NCI-H2081 treated with DMSO at 0.1 percent for 48 hours (cell line): ENCODE measurements at regions not wholly inside any gene's neighbourhood (a gene's known extent, or its start where the extent isn't known, plus 50 kb on each side); places are given as distances from the start of the nearest gene placed in this dataset.

Experiments used
- DNase-seq: peaks from one replicate; lab custom pipeline; 2025; lab: John Stamatoyannopoulos, UW

DNA sequence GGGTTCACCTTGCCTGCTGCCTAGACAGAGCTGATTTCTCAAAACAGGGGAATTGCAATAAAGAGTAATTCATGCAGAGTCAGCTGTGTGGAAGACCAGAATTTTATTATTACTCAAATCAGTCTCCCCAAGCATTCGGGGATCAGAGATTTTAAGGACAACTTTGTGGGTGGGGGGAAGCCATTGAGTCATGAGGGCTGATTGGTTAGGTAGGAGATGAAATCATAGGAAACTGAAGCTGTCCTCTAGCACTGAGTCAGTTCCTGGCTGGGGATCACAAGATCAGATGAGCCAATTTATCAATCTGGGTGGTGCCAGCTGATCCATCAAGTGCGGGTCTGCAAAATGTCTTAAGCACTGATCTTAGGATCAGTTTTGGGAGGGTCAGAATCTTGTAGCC, 159.1 kb upstream of the MAP1B start:
- no peak for DNase-seq

DNA sequence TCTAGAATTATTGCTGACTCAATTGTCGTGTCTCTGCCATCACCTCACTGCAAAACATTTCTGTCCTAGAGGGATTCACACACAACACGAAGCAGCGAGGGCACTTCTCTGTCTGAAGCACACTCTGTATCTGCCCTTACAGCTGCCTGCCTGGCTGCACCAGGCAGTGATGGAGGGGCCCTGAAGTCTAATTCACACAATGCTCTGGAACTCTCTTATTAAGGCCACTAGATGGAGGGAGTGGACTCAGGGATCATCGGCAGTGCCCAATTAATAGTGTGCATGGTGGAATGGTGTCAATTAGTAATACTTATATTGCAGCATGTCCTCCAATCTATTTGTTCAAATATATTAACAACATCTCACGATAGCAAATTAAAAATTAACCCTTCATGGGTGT, 157.5 kb upstream of the MAP1B start:
- no peak for DNase-seq

DNA sequence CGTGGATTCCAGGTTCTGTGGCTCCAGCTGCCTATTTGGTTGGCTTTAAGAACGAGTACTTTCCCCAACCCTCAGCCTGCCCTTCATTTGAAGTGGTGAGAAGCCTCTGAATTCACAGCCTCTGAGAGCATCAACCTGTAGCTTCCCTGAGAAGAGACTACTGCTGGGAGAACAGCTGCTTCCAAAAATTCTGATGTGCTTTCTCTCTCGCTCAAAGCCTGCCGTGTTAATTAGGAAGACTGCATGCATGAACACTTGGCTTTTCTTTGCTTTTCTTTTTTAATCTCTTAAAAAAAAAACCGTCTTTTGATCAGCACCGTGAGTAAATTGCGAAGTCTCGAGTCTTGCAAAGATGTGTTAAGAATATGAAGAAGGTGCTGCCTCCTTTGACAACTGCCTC, 153.4 kb upstream of the MAP1B start:
- no peak for DNase-seq

DNA sequence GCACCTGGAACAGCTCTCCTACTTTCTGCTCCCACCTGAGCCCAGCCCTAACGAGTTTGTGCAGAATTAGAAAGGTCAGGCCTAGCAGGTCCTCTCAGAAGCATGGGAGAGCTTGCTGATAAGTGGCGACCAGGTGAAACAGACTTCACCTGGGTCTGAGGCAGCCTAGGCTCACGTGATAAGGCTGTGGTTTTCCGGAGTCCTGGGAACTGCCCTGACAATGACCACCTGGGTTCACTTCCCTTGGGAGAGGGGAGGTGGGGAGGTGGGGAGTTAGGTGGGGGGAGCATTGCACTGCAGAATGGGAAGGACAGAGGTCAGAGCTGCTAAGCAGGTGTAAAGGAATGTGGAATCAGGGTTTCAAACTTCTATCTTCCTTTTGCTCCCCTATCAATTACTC, 152.9 kb upstream of the MAP1B start:
- DNase-seq = no peak

DNA sequence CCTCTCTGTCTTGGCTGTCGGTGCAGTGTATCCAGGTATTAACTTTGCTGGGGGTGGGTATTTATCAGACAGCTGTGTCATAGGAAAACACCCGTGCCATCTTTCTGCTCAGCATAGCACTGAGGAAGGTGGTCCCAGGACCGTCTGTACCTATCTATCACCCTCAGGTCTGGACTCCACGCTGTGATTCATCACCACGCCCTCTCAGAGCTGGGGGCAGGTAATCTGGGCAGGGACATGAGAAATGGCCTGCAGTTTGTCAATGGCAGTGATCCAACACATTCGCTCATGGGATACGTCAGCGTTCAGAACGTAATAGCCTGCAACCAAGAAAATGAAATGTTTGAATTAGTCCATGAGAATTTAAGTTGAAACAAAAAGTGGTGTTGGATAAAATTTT, 151.6 kb upstream of the MAP1B start:
- DNase-seq = peak; percentile 40

DNA sequence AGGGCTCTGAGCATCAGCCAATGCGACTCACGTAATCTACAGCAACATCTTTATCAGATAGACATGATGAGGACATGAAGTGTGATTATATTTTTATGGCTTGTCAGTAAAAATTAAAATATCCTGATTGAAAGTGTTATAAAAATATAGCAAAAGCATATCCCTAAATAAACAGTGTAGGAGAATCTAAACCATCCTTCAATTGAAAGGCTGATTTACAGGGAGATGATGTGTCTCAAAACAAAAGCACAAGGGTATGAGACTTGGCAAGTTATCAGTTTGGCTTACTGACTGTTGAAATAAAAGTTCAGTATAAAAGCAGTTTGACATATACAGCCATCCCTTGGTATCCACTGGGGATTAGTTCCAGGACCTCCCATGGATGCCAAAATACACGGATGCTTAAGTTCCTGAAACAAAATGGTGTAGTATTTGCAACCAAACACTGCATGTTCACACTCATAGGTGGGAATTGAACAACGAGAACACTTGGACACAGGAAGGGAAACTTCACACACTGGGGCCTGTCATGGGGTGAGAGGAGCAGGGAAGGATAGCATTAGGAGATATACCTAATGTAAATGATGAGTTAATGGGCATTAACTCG, 149.9 kb upstream of the MAP1B start:
- DNase-seq = no peak

DNA sequence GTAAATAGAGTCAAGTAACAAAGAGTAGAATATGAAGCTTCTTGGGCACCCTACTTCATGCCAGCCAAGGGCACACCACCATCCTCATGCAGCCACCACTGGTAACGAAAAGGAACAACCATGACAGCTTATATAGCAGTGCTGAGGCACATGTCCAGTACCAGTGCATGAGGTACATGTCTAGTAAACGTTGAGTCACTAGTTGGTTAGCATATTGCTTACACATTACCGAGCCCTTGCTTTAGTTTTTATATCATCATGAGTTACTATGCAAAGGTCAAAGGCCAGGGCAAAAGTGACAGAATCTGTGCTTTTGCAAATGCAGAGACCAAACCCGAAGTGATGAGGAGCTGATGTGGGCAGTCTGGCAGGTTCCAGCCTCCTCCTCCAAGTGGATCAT, 147.1 kb upstream of the MAP1B start:
- no peak for DNase-seq

DNA sequence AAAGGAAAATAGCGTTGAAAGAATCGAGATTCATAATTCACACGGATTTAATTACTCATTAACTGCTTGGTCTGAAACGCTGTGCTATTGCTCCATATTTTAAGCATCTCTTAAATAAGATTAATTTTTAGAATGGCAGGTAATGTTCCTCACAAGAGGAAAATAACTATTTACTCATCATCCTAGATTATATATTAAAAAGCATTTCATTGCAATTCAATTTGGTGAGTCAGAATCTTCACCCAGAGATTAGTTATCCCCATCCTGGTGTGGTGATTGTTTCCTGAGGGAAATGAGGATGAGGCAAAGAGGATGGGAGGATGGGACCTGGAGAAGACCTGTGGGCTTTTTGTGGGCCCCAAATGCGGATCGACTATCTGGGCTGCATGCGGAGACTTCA, 145.5 kb upstream of the MAP1B start:
- no peak for DNase-seq

DNA sequence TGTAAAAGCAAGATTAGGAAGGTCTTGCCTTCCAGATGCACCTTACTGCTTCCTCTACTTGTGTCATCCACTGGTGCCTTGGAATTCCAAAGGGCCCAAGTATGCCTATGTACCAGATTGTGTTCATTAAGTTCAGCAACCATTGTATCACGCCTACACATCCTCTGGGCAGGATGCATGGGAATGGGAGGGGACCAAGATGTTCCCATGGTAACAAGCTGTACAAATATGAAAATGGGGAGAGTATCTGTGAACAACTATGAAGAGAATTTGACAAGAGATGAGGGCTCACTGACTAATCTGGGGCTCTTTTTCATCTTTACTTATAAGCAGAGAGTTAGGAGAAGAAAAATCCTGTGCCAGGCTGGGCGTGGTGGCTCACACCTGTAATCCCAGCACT, 137.8 kb upstream of the MAP1B start:
- DNase-seq = no peak

DNA sequence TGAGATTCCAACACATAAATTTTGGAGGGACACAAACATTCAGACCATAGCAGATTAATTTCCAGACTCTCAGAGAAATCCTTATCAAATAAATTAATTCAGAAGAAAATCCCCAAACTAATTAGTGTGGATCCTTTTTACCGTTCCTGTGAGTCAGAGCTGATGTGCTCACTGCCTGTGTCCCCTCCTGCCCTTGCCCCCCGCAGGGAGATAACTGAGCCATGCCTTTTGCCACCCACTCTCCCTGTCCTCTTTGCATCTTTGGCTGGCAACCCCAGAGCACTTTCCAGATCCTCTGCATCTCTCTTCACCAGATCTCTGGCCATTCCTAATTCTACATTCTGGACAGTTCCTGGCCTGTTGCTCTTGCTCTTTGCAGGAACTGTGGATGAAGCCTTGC, 135.4 kb upstream of the MAP1B start:
- DNase-seq = no peak

DNA sequence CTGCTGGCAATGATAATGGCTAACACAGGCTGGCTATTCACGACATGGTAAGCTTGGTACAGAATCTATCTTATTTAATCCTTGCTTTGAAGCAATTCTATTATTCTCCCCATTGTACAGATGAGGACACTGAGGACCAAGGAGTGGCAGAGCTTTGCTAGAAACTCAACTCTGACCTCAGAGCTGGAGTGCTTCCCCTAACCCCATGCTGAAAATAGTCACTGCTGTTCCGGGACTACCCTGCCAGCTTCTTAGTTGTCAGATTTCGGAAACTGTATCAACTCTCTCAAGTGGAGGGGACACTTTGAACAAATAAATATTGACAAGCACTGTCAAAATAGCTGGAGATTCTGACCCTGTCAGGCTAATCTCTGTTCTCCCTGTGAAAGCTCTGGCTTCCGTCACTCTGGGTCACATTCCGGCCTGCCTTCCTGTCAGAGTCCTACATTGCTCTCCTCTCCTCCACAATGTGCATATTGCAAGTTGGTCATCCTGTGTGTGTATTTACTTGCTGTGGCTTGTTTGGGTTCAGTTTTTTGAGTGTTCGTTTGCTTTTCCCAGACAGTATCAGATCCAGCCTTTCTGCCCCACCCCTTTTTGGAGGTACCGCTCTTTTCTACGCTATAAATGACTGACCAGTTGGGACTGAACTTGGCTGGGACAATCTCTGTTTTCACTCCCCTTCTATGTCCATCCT, 134.3 kb upstream of the MAP1B start:
- no peak for DNase-seq

DNA sequence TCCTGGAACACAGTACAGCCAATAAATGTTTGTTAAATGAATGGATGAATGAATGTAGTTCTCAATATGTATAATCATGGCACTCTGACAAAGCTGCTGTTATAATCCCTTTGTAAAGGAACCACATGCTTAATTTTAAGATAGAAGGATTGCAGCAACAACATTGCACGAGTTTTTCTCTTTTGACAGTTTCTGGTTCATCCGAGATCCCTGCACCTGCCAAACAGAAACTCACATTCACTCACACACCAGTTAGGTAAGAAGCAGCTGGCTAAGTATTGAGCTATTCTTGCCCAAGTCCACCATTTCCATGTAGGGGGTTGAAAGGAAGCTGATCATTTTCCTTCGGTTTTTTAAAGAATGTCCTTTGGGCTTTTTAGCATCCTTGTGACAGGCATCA, 133.7 kb upstream of the MAP1B start:
- DNase-seq = no peak

DNA sequence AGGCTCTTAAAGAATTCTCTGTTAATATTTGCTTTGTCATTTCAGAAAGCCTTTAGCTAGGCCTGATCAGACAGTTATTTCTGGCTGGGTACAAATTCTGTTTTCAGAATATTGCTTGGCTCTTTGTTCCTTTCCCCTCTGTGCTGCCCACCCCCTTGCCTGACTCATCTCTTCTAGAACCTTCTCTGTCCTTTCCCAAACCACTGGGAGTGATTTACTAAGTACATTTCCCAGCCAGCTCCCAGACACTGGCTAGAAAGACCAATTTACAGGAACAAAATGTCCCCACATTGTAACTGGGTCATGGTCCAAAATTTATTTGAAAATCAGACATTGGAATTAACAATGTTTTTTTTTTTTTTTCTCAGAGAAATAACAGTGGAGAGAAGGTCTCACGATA, 133.1 kb upstream of the MAP1B start:
- DNase-seq = no peak

DNA sequence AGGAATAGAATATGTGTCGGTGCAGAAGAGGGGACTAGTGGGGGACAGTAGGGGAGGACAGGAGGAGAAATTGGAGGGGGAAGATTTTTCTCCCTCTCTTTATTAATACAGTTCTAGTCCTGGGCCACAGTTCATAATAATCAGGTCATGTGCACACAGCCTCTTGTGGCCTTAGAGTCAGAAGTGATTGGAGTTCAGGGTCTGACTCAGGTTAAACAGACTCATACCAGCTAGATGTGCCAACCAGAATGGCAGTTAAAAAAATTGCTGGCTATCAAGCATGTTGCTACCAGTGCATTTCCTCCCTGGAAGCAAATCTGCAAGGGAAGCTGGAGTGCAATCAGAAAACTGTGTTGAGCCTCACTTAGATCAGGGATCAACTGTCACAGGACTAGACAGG, 132.7 kb upstream of the MAP1B start:
- DNase-seq = no peak

DNA sequence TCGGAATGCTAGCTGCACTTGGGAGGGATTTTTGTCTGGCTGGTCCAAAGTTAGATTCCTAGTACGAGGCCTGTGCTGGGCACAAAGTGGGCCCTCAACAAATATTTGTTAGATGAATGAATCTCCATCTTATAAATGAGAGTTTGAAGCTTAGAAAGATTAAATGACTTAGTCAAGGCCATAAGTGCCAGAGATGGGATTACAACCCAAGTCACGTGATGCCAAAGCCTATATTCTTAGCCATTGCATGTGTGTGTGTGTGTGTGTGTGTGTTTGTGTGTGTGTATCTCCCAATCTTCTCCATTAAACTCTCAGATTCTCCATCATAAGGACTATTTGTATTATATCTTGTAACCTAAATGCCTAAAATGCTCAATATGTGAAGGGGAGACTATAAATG, 130.8 kb upstream of the MAP1B start:
- no peak for DNase-seq

DNA sequence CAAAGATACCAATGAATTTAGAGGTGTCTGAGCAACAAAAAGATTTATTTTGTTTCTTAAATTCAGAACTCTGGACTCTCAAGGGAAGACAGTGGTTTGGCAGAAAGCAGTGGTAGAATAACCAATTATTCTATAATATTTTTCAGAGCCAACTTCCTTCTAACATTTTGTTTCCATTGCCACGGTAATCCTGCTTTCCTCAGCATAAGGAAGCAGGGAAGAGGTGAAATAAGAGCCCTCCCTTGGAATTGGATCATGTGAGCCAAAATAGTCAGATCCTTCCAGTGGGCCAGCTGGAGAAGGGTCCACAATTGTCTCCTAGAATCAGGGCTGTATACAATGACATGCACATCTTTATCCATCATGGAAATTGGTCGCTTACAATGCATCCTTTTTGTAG, 130.0 kb upstream of the MAP1B start:
- DNase-seq = no peak

DNA sequence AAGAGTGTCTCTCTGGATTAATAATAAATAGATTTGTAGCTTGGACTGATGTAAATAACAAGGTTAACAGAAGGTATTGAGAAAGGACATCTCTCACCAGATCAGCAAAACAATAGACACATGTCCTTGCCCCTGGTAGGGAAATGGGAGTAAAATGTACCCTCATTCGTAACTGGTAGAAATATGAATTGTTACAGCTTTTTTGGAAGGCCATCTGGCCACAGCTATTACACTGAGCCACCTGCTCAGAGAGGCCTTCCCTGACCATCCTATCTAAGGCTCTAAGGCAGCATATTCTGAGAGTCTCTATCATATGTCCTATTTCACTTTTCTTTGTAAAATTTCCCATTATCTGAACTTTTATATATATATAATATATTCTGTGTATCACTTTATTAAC, 129.1 kb upstream of the MAP1B start:
- no peak for DNase-seq

DNA sequence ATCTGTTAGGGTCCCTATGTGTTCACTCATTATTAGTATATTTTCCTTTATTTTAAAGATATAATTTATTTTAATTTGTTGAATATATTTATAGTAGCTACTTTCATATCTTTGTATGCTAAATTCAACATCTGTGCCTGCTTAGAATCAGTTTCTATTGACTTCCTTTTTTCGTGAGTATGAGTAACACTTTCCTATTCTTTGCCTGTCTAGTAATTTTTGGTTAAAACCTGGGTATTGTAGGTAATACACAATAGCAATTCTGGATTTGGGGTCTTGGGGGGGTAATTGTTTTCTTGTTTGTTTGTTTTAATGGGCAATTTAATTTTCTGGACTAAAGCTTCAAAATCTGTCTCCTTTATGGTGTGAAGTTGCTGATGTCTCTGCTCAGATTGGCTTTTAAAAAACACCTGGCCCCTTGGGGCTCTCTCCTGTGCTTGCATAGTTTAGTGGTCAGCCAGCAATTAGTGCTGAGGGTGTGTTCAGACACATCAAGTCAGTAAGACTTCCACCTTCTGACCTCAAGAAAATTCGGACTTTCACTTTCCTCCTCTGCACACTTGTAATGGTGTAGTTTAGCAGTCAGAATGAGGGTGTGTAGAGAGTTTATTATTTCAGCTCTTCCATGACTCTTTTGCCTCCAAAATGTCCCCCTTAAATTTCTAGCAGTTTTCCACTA, 124.4 kb upstream of the MAP1B start:
- DNase-seq = no peak

DNA sequence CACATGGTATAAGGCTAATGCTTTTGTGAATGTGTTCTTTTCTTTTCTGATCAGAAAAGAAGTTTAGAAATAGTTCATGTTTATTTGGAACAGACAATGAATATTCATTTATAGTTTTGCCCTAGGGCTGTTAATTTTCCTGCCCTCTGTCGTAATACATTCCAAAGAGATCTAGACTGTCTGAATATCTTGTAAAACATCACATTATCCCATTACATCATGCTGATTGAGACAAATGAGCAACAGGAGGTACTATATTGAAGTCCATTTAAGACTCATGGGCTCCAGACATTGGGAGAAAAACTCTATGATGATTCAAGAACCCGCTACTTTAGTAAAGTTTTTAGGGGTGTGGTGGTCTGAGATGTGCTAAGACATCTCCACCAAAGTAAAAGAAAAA, 121.2 kb upstream of the MAP1B start:
- DNase-seq = no peak

DNA sequence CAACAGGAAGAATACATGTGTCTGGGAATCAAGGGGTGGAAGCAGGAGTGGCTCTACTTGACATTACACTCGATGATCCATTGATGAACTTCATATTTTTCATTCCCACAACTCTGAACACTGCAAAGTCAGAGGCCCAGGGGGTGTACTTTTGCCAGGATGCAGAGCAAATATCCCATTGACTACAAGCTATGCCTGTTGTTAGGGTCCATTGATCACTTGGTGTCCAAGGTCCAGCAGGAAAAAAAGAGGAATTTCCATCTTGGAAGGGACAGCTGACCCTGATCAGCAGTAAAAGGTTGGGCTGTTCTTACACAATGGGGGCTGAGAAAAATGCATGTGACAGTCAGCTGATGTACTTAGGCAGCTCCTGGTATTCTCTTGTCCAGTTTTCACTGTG, 118.5 kb upstream of the MAP1B start:
- no peak for DNase-seq

DNA sequence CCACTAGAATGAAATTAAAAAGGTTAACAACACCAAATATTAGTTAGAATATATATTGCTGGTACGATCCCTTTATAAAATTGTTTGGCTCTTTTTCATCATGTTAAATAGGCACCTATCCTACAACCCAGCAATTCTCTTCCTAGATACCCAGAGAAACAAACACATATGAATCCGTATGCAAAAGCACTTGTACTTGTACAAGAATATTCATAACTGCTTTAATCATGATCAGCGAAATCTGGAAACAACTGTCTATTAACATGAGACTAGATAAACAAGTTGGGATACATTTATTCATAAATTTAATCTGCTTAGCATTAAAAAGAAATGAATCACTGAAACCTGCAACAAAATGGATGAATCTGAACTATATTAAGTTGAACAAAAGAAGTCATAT, 113.7 kb upstream of the MAP1B start:
- DNase-seq = no peak

DNA sequence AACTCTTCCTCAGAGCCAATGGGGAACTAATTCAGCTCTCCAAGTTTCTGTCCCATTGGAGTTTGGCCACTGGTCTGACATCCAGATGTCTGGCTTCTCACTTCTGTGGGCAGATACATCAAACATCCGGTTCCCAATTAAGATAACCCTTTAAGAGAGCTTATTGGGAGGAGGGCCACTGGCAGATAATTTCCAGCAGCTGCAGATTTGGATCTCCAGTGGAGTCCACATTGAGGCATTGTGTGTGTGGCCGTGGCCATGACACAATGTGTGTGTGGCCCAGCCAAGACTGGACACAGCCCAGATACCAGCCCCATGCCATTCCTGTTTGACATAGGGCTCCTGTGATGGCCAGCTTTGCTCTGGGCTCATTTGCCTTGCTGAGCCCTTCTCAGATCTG, 110.5 kb upstream of the MAP1B start:
- DNase-seq = no peak

DNA sequence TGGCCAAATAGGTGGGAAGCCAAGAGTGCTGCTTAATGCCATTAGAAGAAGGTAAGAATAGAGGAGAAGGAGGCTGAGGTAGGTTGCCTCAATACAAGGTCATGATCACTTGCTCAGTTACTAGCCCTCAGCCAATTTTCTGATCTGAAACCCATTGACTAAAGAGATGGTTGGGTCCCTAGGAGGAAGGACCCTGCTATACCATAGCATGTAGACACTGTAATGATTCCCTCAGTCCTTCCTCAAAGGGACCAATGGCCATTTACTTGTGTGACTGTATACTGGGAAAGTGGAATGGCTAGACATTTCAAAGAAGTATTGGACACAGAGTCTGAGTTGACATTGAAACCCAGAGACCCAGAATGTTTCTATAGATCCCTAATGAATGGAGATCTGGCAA, 108.5 kb upstream of the MAP1B start:
- no peak for DNase-seq

DNA sequence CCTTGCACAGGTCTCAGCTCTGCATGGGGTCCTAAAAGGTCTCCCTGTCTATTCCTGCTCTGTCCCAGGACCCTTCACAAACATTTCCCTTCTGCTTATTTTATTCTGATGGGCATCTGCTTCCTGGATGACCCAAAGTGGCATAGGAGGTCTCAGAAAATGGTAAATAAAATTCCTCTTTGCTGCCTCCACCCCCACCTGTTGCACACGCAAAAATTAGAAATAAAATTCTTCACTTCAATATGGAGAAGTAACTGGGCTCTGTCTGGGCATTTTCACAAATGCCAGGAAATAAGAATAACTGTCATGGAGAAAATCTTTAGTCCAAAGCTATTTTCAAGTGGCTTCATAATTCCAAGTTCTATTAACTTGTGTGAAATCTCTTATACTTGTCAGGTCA, 106.6 kb upstream of the MAP1B start:
- DNase-seq = no peak
